Hematopoietic multipotent progenitor cell treated with erythropoietin and hydrocortisone succinate and interleukin-3 and kit ligand, for 4 days (in vitro differentiated cells): ENCODE measurements at regions not wholly inside any gene's neighbourhood (a gene's known extent, or its start where the extent isn't known, plus 50 kb on each side); places are given as distances from the start of the nearest gene placed in this dataset.
A peak's percentile ranks its signal among the peaks of the same experiment; 100 is the strongest.

Experiments
- DNase-seq: peaks from one replicate; pipeline ENCODE4 v3.0.0-alpha.2; 2015

DNA sequence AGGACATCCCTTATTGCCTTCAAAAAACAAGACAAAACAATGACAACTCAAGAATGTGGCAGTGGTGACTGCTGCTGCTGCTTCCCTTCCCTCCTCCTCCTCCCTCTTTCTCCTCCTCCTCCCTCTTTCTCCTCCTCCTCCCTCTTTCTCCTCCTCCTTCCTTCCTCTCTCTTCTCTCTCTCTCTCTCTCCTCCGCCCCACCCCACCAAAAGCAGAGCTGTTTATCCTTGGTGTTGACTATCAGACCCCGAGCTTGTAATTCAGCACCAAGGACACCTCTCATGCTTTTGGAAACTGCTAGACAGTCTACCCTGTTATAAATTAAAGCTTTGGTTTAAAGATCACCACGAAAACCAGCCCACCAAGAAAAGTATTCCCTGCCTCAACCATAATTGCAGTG lies 72.4 kb upstream of the IFNAR2 start:
- peak; percentile 48 for DNase-seq

DNA sequence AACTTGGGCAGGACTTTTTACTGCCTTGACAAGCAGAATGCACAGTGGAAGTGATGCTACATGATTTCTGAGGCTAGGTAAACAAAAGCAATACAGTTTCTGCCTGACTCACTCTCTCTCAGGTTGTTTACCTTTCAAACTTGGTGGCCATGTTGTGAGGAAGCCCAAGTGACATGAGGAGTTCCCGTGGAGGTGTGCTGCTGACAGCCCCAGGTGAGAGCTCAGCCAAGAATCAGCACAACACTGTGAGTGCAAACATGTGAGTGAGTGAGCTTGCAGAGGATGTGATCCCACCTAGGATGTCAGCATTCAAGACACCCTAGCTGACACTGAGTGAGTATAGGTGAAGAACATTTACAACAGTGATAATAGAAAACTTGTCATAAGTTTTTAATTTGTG lies 71.1 kb upstream of the IFNAR2 start:
- DNase-seq: no peak

- DNase-seq: no peak
Observed at GRCh38 chr21:33162436-33162951, 67.2 kb upstream of the IFNAR2 start.

- DNase-seq: no peak
Observed at GRCh38 chr21:33168886-33169285, 60.9 kb upstream of the IFNAR2 start.

GRCh38 chr21:33169359-33169758 lies 60.4 kb upstream of the IFNAR2 start:
- DNase-seq: no peak

- DNase-seq: no peak
Observed at GRCh38 chr21:33171616-33172169, 58.0 kb upstream of the IFNAR2 start.

GRCh38 chr21:33174756-33175155 lies 55.0 kb upstream of the IFNAR2 start:
- no peak for DNase-seq
